B cell (primary cell): ENCODE measurements at regions not wholly inside any gene's neighbourhood (a gene's known extent, or its start where the extent isn't known, plus 50 kb on each side); places are given as distances from the start of the nearest gene placed in this dataset.

ENCODE experiments used
- EZH2 ChIP-seq: IDR thresholded peaks from 2 replicates; pipeline ENCODE4 v1.6.1; 2012; ENCODE audit warnings: borderline replicate concordance, low read depth, mild to moderate bottlenecking, moderate library complexity, low read length; ENCODE audit not compliant: insufficient read depth, poor library complexity, severe bottlenecking
- TF ChIP-seq, protein P1 (sequence below): fragments of 200-600 bp; IDR thresholded peaks from one replicate; pipeline ENCODE4 v1.8.0; 2022; ENCODE audit warnings: antibody characterized with exemption, mild to moderate bottlenecking

DNA sequence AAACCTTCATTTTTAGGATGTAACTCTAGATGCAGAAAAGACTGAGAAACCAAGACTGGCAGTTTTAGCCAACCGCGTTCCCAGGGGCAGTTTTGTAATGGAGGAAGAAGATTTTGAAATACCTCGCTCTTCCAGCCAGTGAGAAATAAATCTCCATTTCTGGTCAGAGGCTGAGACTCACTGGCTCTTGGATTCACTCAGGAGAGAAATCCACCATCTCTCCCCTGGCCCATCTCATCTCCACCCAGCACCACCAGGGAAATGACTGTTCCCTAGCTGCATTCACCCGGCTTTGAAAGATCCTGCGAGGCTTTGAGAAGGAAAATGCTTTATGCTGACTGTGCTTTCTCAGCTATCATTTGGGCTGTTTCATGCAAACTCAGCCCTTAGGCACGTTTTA lies 185.2 kb downstream of the SOX9 start:
- TF ChIP-seq, protein P1, sequence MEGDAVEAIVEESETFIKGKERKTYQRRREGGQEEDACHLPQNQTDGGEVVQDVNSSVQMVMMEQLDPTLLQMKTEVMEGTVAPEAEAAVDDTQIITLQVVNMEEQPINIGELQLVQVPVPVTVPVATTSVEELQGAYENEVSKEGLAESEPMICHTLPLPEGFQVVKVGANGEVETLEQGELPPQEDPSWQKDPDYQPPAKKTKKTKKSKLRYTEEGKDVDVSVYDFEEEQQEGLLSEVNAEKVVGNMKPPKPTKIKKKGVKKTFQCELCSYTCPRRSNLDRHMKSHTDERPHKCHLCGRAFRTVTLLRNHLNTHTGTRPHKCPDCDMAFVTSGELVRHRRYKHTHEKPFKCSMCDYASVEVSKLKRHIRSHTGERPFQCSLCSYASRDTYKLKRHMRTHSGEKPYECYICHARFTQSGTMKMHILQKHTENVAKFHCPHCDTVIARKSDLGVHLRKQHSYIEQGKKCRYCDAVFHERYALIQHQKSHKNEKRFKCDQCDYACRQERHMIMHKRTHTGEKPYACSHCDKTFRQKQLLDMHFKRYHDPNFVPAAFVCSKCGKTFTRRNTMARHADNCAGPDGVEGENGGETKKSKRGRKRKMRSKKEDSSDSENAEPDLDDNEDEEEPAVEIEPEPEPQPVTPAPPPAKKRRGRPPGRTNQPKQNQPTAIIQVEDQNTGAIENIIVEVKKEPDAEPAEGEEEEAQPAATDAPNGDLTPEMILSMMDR: no peak
- no peak for TF ChIP-seq EZH2
